GM19023 (cell line): ENCODE measurements at regions not wholly inside any gene's neighbourhood (a gene's known extent, or its start where the extent isn't known, plus 50 kb on each side); places are given as distances from the start of the nearest gene placed in this dataset.

Experiments
- ATAC-seq: cut with Tn5 transposase; IDR thresholded peaks from one replicate; pipeline ENCODE4 v1.9.1; 2021; ENCODE audit warnings: mild to moderate bottlenecking, moderate library complexity; ENCODE audit not compliant: unreplicated experiment

- no peak for ATAC-seq
These were observed 49.8 kb upstream of the ACSF3 start for GRCh38 chr16:89043636-89044417.
